M059J (cell line): ENCODE measurements at regions not wholly inside any gene's neighbourhood (a gene's known extent, or its start where the extent isn't known, plus 50 kb on each side); places are given as distances from the start of the nearest gene placed in this dataset.
"Not testable (repeated sequence)": the region's sequence is repeated elsewhere in the genome, so short reads cannot be mapped to it uniquely, and the experiment has no call there.

Experiments used
- DNase-seq: peaks from one replicate; pipeline ENCODE4 v3.0.0-alpha.2; 2012; ENCODE audit warnings: low read depth

- DNase-seq = no peak
These were observed 51.4 kb upstream of the S1PR1 start for GRCh38 chr1:101185421-101185820.

- DNase-seq = no peak
These were observed 53.5 kb upstream of the S1PR1 start for GRCh38 chr1:101183388-101183699.

GRCh38 chr1:101182627-101183387 lies 54.0 kb upstream of the S1PR1 start:
- no peak for DNase-seq

GRCh38 chr1:101181930-101182329 lies 54.9 kb upstream of the S1PR1 start:
- peak; percentile 54 for DNase-seq

- no peak for DNase-seq
These were observed 57.9 kb upstream of the S1PR1 start for GRCh38 chr1:101178688-101179491.

- DNase-seq = peak; percentile 20
These were observed 58.5 kb upstream of the S1PR1 start for GRCh38 chr1:101178341-101178687.

- DNase-seq = no peak
These were observed 60.9 kb upstream of the S1PR1 start for GRCh38 chr1:101175886-101176285.

- DNase-seq = no peak
These were observed 61.4 kb upstream of the S1PR1 start for GRCh38 chr1:101175466-101175865.

- peak; percentile 86 for DNase-seq
These were observed 62.1 kb upstream of the S1PR1 start for GRCh38 chr1:101174722-101175121.

GRCh38 chr1:101174298-101174697 lies 62.5 kb upstream of the S1PR1 start:
- DNase-seq = not testable (repeated sequence)

- DNase-seq = no peak
These were observed 66.2 kb upstream of the S1PR1 start for GRCh38 chr1:101170506-101171050.

- DNase-seq = no peak
These were observed 68.9 kb upstream of the S1PR1 start for GRCh38 chr1:101167891-101168290.

- peak; percentile 30 for DNase-seq
These were observed 70.2 kb upstream of the S1PR1 start for GRCh38 chr1:101166583-101167120.

- no peak for DNase-seq
These were observed 70.9 kb upstream of the S1PR1 start for GRCh38 chr1:101165954-101166353.

GRCh38 chr1:101165532-101165931 lies 71.3 kb upstream of the S1PR1 start:
- no peak for DNase-seq

GRCh38 chr1:101164776-101165175 lies 72.0 kb upstream of the S1PR1 start:
- DNase-seq = no peak

- DNase-seq = no peak
These were observed 73.8 kb upstream of the S1PR1 start for GRCh38 chr1:101162736-101163735.

- no peak for DNase-seq
These were observed 74.5 kb upstream of the S1PR1 start for GRCh38 chr1:101162300-101162699.

GRCh38 chr1:101161619-101162018 lies 75.2 kb upstream of the S1PR1 start:
- DNase-seq = no peak

- no peak for DNase-seq
These were observed 78.4 kb upstream of the S1PR1 start for GRCh38 chr1:101158424-101158823.

GRCh38 chr1:101154547-101154946 lies 82.3 kb upstream of the S1PR1 start:
- DNase-seq = no peak

- no peak for DNase-seq
These were observed 83.1 kb upstream of the S1PR1 start for GRCh38 chr1:101153692-101154091.
